ENCODE measurements at regions not wholly inside any gene's neighbourhood (a gene's known extent, or its start where the extent isn't known, plus 50 kb on each side); places are given as distances from the start of the nearest gene placed in this dataset.

DNA sequence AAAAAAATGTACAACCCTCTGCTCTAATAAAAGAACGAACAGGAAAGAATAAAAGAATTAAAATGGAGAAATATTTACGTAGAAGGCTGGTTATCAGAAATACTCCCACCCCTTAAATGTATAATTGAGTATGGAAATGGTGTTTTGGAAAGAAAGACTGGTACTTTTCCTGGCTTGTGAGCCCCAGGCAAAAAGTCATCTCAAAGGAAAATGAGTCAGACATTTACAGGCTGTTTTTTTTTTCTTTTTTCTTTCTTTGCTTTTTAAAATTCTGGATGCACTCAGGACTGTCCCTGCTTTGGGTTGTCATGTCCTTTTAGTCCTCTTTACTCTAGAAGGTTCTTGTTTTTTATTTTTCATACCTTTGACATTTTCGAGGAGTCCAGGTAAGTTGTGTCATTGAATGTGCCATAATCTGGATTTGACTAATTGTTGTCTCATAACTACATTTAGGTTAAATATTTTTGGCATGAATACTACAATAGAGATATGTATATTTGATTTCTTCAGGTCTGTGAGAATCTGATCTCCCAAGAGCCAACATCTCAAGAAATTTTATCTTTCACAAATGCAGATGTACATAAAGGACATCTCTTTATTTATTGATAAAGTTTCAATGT is 313.0 kb upstream of the GLI3 start:
- TF ChIP-seq, protein P1, sequence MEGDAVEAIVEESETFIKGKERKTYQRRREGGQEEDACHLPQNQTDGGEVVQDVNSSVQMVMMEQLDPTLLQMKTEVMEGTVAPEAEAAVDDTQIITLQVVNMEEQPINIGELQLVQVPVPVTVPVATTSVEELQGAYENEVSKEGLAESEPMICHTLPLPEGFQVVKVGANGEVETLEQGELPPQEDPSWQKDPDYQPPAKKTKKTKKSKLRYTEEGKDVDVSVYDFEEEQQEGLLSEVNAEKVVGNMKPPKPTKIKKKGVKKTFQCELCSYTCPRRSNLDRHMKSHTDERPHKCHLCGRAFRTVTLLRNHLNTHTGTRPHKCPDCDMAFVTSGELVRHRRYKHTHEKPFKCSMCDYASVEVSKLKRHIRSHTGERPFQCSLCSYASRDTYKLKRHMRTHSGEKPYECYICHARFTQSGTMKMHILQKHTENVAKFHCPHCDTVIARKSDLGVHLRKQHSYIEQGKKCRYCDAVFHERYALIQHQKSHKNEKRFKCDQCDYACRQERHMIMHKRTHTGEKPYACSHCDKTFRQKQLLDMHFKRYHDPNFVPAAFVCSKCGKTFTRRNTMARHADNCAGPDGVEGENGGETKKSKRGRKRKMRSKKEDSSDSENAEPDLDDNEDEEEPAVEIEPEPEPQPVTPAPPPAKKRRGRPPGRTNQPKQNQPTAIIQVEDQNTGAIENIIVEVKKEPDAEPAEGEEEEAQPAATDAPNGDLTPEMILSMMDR (IDR thresholded peaks at IDR 0.05), result no peak
- TF ChIP-seq POLR2A (IDR thresholded peaks at IDR 0.05), result no peak
